ENCODE measurements at regions not wholly inside any gene's neighbourhood (a gene's known extent, or its start where the extent isn't known, plus 50 kb on each side); places are given as distances from the start of the nearest gene placed in this dataset.

- no peak for TF ChIP-seq POLR2A (IDR thresholded peaks at IDR 0.05; ENCODE audit: low read length)
- no peak for TF ChIP-seq GATA1 (IDR thresholded peaks at IDR 0.05; ENCODE audit: low read depth, low read length)
Measured at GRCh38 chr11:70547386-70547785, 149.1 kb downstream of the CTTN start.

Data from erythroblast (primary cell).